ENCODE measurements at regions not wholly inside any gene's neighbourhood (a gene's known extent, or its start where the extent isn't known, plus 50 kb on each side); places are given as distances from the start of the nearest gene placed in this dataset.

DNA sequence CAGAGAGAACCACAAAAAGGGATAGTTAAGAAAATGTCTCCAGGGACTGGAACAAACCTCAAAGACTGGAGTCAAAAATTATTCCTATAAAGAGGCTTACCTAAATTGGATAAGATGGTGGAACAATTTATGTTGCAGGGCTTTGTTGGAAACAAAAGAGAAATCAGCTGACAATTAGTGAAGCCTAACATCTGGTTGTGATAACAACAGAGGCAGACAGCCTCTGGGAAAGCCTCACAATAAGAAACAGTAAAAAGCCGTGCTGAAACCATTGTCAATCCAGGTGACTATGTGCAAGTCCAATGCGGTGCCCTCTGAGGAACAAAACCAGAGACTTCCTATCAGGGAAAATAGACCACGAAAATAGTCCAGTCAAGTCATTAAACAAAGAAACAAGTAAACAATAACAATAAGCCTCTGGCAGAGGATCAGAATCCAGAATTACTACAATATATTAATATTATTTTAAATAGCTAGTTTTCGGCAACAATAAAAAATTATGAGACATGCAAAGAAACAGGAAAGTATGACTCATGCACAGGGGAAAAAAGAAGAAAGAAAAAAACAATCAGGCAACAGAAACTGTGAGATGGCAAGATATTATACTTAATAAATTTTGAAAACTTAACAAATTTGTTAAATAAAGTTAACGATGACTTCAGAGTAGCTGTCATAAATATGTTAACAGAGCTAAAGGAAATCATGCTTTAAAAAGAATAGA lies 99.7 kb upstream of the RXFP2 start:
- no peak overlapping the region for H3K9ac ChIP-seq
- no peaks in the 10 kb centered on the region for H3K36me3 ChIP-seq (ENCODE audit: control insufficient read depth, insufficient read depth, low read length)
- TF ChIP-seq CTCF (IDR thresholded peaks at IDR 0.05), result no peak

GRCh38 chr13:31649766-31650165 lies 89.6 kb upstream of the RXFP2 start:
- Histone ChIP-seq H3K4me2 (ENCODE audit: low read length) (no peak overlapping the region), H3K9me3 (ENCODE audit: control insufficient read depth, low read length) (no peaks in the 10 kb centered on the region), H3K9ac (no peak overlapping the region), H3K27me3 (ENCODE audit: control insufficient read depth, insufficient read depth, low read length) (no peaks in the 10 kb centered on the region), H3K27ac (no peak overlapping the region), H3K4me3 (ENCODE audit: low read depth, low read length) (no peak overlapping the region), H2AFZ (no peak overlapping the region), H3K79me2 (no peaks in the 10 kb centered on the region), H3K4me1 (no peaks in the 10 kb centered on the region), H3K36me3 (ENCODE audit: control insufficient read depth, insufficient read depth, low read length) (no peaks in the 10 kb centered on the region)
- no peak for TF ChIP-seq CTCF (IDR thresholded peaks at IDR 0.05)

More for the DNA sequence above, 99.7 kb upstream of the RXFP2 start:
- no peak overlapping the region for H3K27ac ChIP-seq
- H3K4me3 ChIP-seq (ENCODE audit: low read depth, low read length), result no peak overlapping the region
- H3K27me3 ChIP-seq (ENCODE audit: control insufficient read depth, insufficient read depth, low read length), result no peaks in the 10 kb centered on the region
- no peak overlapping the region for H3K4me2 ChIP-seq (ENCODE audit: low read length)
- H3K4me1 ChIP-seq, result no peaks in the 10 kb centered on the region
- no peaks in the 10 kb centered on the region for H3K9me3 ChIP-seq (ENCODE audit: control insufficient read depth, low read length)
- no peaks in the 10 kb centered on the region for H3K79me2 ChIP-seq
- H2AFZ ChIP-seq, result no peak overlapping the region

DNA sequence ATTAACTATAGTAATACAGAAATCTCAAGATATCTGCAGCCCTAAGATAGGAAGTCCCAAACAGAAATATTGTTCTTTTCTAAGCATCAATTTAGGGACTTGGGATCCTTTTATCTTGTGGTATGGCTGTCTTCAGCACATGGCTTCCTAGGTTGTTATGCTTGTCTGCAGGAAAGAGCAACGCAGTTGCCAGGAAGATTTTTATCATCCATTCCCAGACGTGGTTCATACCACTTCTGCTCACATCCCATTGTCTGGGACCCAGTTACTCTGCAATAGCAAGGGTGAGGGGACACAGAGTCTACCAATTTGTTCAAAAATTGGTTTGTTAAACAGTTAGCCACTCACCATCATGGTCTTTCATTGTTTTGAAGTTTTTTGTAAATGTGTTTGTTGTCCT lies 85.6 kb upstream of the RXFP2 start:
- H3K9ac ChIP-seq, result no peak overlapping the region
- no peaks in the 10 kb centered on the region for H3K79me2 ChIP-seq
- no peak overlapping the region for H3K4me2 ChIP-seq (ENCODE audit: low read length)
- no peak for TF ChIP-seq CTCF (IDR thresholded peaks at IDR 0.05)
- no peaks in the 10 kb centered on the region for H3K9me3 ChIP-seq (ENCODE audit: control insufficient read depth, low read length)
- no peaks in the 10 kb centered on the region for H3K36me3 ChIP-seq (ENCODE audit: control insufficient read depth, insufficient read depth, low read length)
- no peaks in the 10 kb centered on the region for H3K27me3 ChIP-seq (ENCODE audit: control insufficient read depth, insufficient read depth, low read length)
- no peak overlapping the region for H3K4me3 ChIP-seq (ENCODE audit: low read depth, low read length)
- H3K27ac ChIP-seq, result no peak overlapping the region
- H3K4me1 ChIP-seq, result no peaks in the 10 kb centered on the region
- H2AFZ ChIP-seq, result no peak overlapping the region

DNA sequence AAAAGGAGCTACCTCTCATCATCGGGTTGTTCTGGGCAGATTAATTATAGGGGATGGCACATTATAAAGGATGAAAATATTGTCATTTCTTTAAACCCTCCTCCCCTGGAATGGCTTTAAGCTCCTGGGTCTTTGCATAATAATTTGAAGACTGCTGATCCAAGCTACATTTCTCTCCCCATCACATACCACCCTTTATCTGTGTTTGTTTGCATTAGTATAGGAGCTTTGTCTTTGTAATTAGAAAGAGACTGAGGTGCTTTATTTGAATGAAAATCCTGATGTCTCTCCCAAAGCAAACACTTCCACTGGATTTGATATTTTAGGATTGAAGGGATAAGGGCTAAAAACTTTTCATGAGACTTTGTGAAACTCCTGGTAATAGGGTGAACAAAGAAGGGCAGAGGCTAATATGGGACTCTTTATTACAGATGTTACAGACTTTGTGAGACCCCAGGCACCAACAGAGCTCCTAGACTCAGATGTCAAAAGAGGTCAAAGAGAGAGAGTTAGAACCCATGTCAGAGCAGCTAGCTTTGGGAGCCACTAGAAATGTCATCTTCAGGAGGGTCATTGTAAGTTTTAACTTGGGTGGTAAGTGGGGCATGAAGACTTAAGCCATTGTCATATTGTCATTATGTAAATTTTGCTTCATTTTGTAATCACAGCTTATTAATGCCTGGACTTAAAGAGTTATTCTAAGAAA lies 75.3 kb upstream of the RXFP2 start:
- Histone ChIP-seq H3K79me2 (no peaks in the 10 kb centered on the region), H3K27ac (no peak overlapping the region), H3K4me1 (no peaks in the 10 kb centered on the region), H2AFZ (no peak overlapping the region), H3K36me3 (ENCODE audit: control insufficient read depth, insufficient read depth, low read length) (no peaks in the 10 kb centered on the region), H3K9me3 (ENCODE audit: control insufficient read depth, low read length) (no peaks in the 10 kb centered on the region), H3K27me3 (ENCODE audit: control insufficient read depth, insufficient read depth, low read length) (no peaks in the 10 kb centered on the region), H3K4me3 (ENCODE audit: low read depth, low read length) (no peak overlapping the region), H3K4me2 (ENCODE audit: low read length) (no peak overlapping the region), H3K9ac (no peak overlapping the region)
- no peak for TF ChIP-seq CTCF (IDR thresholded peaks at IDR 0.05)

All from parathyroid adenoma (tissue), 2 donors.